ENCODE measurements at regions not wholly inside any gene's neighbourhood (a gene's known extent, or its start where the extent isn't known, plus 50 kb on each side); places are given as distances from the start of the nearest gene placed in this dataset.

DNA sequence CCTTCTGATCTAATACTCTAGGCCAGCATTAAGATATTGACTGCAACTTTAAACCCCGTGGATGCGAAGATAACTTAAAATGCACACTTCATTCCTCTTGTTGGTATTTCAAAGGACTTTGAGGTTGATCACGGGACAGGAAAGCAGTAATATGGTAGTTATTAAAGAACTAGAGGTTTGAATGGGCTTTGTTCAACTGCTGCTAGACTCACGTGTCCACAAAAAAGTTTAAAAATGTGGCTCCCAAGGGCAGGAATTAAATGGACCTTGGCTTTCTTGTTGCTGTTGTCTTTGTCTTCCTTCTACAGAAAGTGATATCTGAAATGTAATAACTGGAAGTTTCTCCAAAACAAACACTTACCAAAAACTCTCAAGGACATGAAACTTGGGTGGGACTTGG, 186.3 kb downstream of the XPNPEP1 start:
- no peak for TF ChIP-seq CTCF (IDR thresholded peaks at IDR 0.05)
- no peak for TF ChIP-seq EP300 (IDR thresholded peaks at IDR 0.05)
- no peak for TF ChIP-seq POLR2A (IDR thresholded peaks at IDR 0.05; ENCODE audit: low read depth)
